Transverse colon (tissue), 4 donors: ENCODE measurements at regions not wholly inside any gene's neighbourhood (a gene's known extent, or its start where the extent isn't known, plus 50 kb on each side); places are given as distances from the start of the nearest gene placed in this dataset.

Source experiments
- DNase-seq: peaks from one replicate; pipeline ENCODE4 v3.0.0-alpha.2; 2019
- H3K27ac ChIP-seq, 4 donors: fragments of 200-600 bp; sonication (generic); 2 replicates each; pipeline ENCODE4 v1.5.1; 2016 to 2018; ENCODE audit warnings: inconsistent platforms in 4 of 4
- H3K27me3 ChIP-seq: fragments of 200-600 bp; sonication (generic); 2 replicates; pipeline ENCODE4 v1.5.1; 2017; ENCODE audit warnings: inconsistent platforms
- H3K36me3 ChIP-seq, 4 donors: fragments of 200-600 bp; sonication (generic); 2 replicates each; pipeline ENCODE4 v1.5.1; 2017 to 2019; ENCODE audit warnings: inconsistent platforms in 4 of 4
- H3K4me1 ChIP-seq, 4 donors: fragments of 200-600 bp; sonication (generic); 2 replicates each; pipeline ENCODE4 v1.5.1; 2017 to 2020; ENCODE audit warnings: inconsistent platforms in 4 of 4
- H3K4me3 ChIP-seq, 4 donors: fragments of 200-600 bp; sonication (generic); 1 replicate in 1 of 4; 2 replicates in 3 of 4; pipeline versions ENCODE4 v1.5.1 to v1.6.1; 2017 to 2019; ENCODE audit warnings: inconsistent platforms in 4 of 4
- H3K9me3 ChIP-seq, 2 donors: fragments of 200-600 bp; sonication (generic); 2 replicates each; pipeline ENCODE4 v1.5.1; 2017 to 2019; ENCODE audit warnings: inconsistent platforms in 2 of 2
- EP300 ChIP-seq: sonication (generic); formaldehyde crosslinking; IDR thresholded peaks from one replicate; pipeline ENCODE4 v1.6.1; 2017; ENCODE audit warnings: antibody characterized with exemption, low read depth
- POLR2A ChIP-seq: fragments of 450-650 bp; IDR thresholded peaks from one replicate; pipeline ENCODE4 v1.6.1; 2016; ENCODE audit warnings: antibody characterized with exemption, mild to moderate bottlenecking, moderate library complexity
- POLR2AphosphoS5 ChIP-seq, 3 donors: sonication (generic); formaldehyde crosslinking; IDR thresholded peaks; one replicate each; pipeline ENCODE4 v1.6.1; 2016; ENCODE audit warnings: antibody characterized with exemption in 3 of 3
- whole genome bisulfite sequencing, 2 donors: methylation state at CpG; one replicate each; pipeline ENCODE4 v1.1.5; 2018; ENCODE audit warnings: low coverage in 1 of 2; 5-methylcytosine and 5-hydroxymethylcytosine counted together
- in situ Hi-C, 4 donors: fragments of 200-750 bp; cut with MboI; loops; one replicate each; pipeline versions ENCODE4 v1.15.0 to v1.15.1; 2017; ENCODE audit warnings: low sequenced_read_pairs in 3 of 4, low pct_ligation_motif_present in 1 of 4, low pct_unique_long_range_greater_than_20kb in 1 of 4
- intact Hi-C: fragments of 100-400 bp; cut with DNase I; formaldehyde crosslinking; loops from one replicate; pipeline ENCODE4 v1.15.1; 2023; ENCODE audit warnings: low total_unique reads
- TF ChIP-seq, protein P1 (sequence below), 5 experiments: fragments of 200-600 bp in 3 of 5; fragments of 450-650 bp in 2 of 5; sonication (generic) in 3 of 5; IDR thresholded peaks; 1 replicate in 2 of 5; 2 replicates in 3 of 5; pipeline ENCODE4 v1.5.1; 2016 to 2017; ENCODE audit warnings: antibody characterized with exemption in 5 of 5, inconsistent platforms in 3 of 5, mild to moderate bottlenecking in 2 of 5, moderate library complexity in 1 of 5

- Histone ChIP-seq H3K27ac (peak overlapping the region in 1 of 4 donors; percentile 54), H3K4me3 (no peak overlapping the region), H3K9me3 (no peaks in the 10 kb centered on the region), H3K36me3 (no peaks in the 10 kb centered on the region), H3K4me1 (peaks cover 0 to 26% (median 8%) of the 10 kb centered on the region in 4 donors), H3K27me3 (no peaks in the 10 kb centered on the region)
- no peak for DNase-seq
- intact Hi-C loops = no loop called here
- in situ Hi-C loops = no loop called here
- 80 to 82% methylated on average over 1 of the region's 1 CpG for WGBS, 2 donors
- TF ChIP-seq POLR2AphosphoS5 (IDR thresholded peaks at IDR 0.05) (no peak), POLR2A (no peak), EP300 (no peak)
- TF ChIP-seq, protein P1, sequence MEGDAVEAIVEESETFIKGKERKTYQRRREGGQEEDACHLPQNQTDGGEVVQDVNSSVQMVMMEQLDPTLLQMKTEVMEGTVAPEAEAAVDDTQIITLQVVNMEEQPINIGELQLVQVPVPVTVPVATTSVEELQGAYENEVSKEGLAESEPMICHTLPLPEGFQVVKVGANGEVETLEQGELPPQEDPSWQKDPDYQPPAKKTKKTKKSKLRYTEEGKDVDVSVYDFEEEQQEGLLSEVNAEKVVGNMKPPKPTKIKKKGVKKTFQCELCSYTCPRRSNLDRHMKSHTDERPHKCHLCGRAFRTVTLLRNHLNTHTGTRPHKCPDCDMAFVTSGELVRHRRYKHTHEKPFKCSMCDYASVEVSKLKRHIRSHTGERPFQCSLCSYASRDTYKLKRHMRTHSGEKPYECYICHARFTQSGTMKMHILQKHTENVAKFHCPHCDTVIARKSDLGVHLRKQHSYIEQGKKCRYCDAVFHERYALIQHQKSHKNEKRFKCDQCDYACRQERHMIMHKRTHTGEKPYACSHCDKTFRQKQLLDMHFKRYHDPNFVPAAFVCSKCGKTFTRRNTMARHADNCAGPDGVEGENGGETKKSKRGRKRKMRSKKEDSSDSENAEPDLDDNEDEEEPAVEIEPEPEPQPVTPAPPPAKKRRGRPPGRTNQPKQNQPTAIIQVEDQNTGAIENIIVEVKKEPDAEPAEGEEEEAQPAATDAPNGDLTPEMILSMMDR (IDR thresholded peaks at IDR 0.05) = no peak
These were observed 974.4 kb upstream of the GYPC start for GRCh38 chr2:125681576-125681975.

DNA sequence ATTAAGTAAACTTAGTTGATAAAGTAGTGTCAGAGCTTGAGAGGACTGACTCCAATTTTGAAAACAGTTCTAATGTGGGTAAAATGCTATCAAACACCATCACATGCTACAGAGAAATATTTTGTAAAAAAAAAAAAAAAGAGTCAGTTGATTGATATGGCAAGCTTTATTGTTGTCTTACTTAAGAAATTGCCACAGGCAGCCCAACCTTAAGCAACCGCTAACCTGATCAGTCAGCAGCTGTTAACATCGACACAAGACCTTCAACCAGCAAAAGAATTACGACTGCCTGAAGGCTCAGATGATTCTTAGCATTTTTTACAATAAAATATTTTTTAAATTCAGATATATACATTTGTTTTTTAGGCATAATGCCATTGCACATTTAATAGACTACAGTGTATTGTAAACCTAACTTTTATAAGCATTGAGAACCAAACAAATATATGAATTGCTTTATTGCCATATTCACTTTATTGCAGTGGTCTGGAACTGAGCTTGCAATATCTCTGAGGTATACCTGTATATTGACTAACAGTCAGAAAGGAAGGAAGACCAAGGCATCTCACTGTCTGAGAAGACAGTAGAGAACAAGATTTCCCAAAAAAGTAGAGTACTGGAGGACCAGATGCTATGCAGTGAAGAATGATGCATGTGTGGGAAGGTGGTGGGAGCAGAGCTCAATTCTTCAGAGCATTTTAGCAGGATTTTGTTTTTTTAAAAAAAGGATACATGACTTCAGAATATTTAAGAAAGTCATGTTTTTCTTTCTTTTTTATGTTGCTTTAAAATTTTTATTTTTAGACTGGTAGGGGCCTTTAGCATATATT, 973.8 kb upstream of the GYPC start:
- Histone ChIP-seq H3K4me1 (peaks cover 0 to 26% (median 8%) of the 10 kb centered on the region in 4 donors), H3K36me3 (no peaks in the 10 kb centered on the region), H3K27me3 (no peaks in the 10 kb centered on the region), H3K9me3 (no peaks in the 10 kb centered on the region), H3K4me3 (no peak overlapping the region), H3K27ac (peak overlapping the region in 1 of 4 donors; percentile 54)
- DNase-seq = no peak
- WGBS, 2 donors = 38 to 76% methylated on average over 3 of the region's 3 CpGs
- intact Hi-C loops (no loop called here), in situ Hi-C loops (no loop called here)
- TF ChIP-seq, protein P1 (IDR thresholded peaks at IDR 0.05) = no peak
- TF ChIP-seq POLR2AphosphoS5 (IDR thresholded peaks at IDR 0.05) (no peak), POLR2A (no peak), EP300 (no peak)

GRCh38 chr2:125684256-125684655, 971.7 kb upstream of the GYPC start:
- Histone ChIP-seq H3K4me1 (peaks cover 0 to 26% (median 8%) of the 10 kb centered on the region in 4 donors), H3K4me3 (no peak overlapping the region), H3K36me3 (no peaks in the 10 kb centered on the region), H3K27ac (no peak overlapping the region), H3K9me3 (no peaks in the 10 kb centered on the region), H3K27me3 (no peaks in the 10 kb centered on the region)
- DNase-seq = no peak
- WGBS, 2 donors = 78 to 90% methylated on average over 2 of the region's 2 CpGs
- in situ Hi-C loops = no loop called here
- intact Hi-C loops = no loop called here
- no peak for TF ChIP-seq POLR2AphosphoS5 (IDR thresholded peaks at IDR 0.05)
- TF ChIP-seq, protein P1 (IDR thresholded peaks at IDR 0.05) = no peak
- TF ChIP-seq POLR2A = no peak
- TF ChIP-seq EP300 = no peak

DNA sequence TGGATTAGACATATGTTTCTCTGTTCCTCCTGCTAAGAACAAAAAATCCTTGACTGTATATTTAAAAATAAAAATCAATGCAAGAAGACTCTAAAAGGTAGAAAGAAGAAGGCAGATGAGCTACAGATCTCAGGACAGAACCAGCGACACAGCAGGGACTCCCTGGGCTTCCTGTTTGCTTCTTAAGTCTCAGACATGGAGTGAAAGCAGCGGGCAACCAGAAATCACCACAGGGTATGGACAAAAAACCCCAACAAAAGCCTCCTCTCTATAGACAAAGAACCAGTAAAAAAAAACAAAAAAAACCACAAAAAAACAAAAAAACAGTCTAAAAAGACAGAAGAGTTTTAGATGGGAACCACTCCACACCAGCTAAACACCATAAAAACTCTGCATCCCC, 971.0 kb upstream of the GYPC start:
- no peak overlapping the region for H3K4me3 ChIP-seq
- H3K9me3 ChIP-seq = no peaks in the 10 kb centered on the region
- H3K27ac ChIP-seq = no peak overlapping the region
- no peaks in the 10 kb centered on the region for H3K27me3 ChIP-seq
- 69 to 88% methylated on average over 2 of the region's 2 CpGs for WGBS, 2 donors
- TF ChIP-seq EP300 (no peak), POLR2AphosphoS5 (IDR thresholded peaks at IDR 0.05) (no peak), POLR2A (no peak)
- TF ChIP-seq, protein P1 (IDR thresholded peaks at IDR 0.05) = no peak
- intact Hi-C loops = no loop called here
- no peaks in the 10 kb centered on the region for H3K36me3 ChIP-seq
- H3K4me1 ChIP-seq = peaks cover 0 to 26% (median 8%) of the 10 kb centered on the region in 4 donors
- in situ Hi-C loops = no loop called here
- DNase-seq = no peak
